Mesothelial cell of epicardium (in vitro differentiated cells): ENCODE measurements at regions not wholly inside any gene's neighbourhood (a gene's known extent, or its start where the extent isn't known, plus 50 kb on each side); places are given as distances from the start of the nearest gene placed in this dataset.
"Not testable (repeated sequence)": the region's sequence is repeated elsewhere in the genome, so short reads cannot be mapped to it uniquely, and the experiment has no call there.

Source experiments
- DNase-seq, 2 experiments: peaks; one replicate each; pipeline ENCODE4 v3.0.0; 2021; ENCODE audit warnings: low spot score in 2 of 2; ENCODE audit not compliant: unreplicated experiment in 2 of 2
- H3K27ac Mint-ChIP-seq: 2 replicates; pipeline ENCODE4 v1.8.0; 2021; ENCODE audit warnings: mixed read lengths
- H3K27me3 Mint-ChIP-seq: 2 replicates; pipeline ENCODE4 v1.8.0; 2021; ENCODE audit warnings: low read depth, mixed read lengths
- H3K36me3 Mint-ChIP-seq: 2 replicates; pipeline ENCODE4 v1.8.0; 2021; ENCODE audit warnings: mixed read lengths
- H3K4me1 Mint-ChIP-seq: 2 replicates; pipeline ENCODE4 v1.8.0; 2021; ENCODE audit warnings: mixed read lengths
- H3K4me3 Mint-ChIP-seq: 2 replicates; pipeline ENCODE4 v1.8.0; 2021; ENCODE audit warnings: mild to moderate bottlenecking, moderate library complexity, mixed read lengths
- H3K9me3 Mint-ChIP-seq: 2 replicates; pipeline ENCODE4 v1.8.0; 2021; ENCODE audit warnings: mixed read lengths
- CTCF ChIP-seq: fragments of 200-600 bp; sonication (generic); IDR thresholded peaks from one replicate; pipeline ENCODE4 v1.5.0; 2021; ENCODE audit warnings: antibody characterized with exemption; ENCODE audit not compliant: unreplicated experiment

GRCh38 chr9:138206108-138206507 is 328.5 kb downstream of the CACNA1B start:
- H3K9me3 Mint-ChIP-seq, H3K27ac Mint-ChIP-seq, DNase-seq, H3K27me3 Mint-ChIP-seq, H3K4me1 Mint-ChIP-seq, H3K4me3 Mint-ChIP-seq, H3K36me3 Mint-ChIP-seq: not testable (repeated sequence)

- H3K4me3 Mint-ChIP-seq, H3K9me3 Mint-ChIP-seq, H3K4me1 Mint-ChIP-seq, H3K27ac Mint-ChIP-seq, H3K36me3 Mint-ChIP-seq, DNase-seq: not testable (repeated sequence)
- peaks cover 11% of the 10 kb centered on the region for H3K27me3 Mint-ChIP-seq
Measured at GRCh38 chr9:138207300-138208179, 330.0 kb downstream of the CACNA1B start.

DNA sequence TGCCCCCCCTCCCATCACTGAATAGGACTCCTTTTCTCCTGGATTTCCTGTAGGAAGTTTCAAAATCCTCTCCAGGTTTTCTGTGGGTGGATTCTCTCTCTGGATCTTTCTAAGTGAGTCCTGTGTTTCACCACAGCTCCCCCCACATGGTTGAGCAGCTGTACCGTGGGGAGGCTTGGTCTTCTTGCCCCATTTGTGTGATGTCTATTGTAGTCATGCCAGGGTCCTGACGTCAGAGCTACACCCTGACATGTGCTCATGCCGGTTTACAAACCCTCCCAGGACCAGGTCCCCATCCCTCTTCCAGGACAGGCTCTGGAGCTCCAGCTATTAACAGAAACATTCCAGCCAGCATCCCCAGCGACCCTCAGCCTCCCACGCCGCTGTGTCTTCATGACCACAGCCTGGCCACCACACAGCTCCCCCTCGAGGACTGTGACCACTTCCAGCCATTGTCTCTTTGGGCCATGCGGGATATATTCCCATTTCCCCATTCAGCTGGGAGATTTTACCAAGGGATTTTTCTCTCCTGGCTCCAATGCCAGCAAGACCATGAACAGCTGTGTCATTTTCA is 331.6 kb downstream of the CACNA1B start:
- not testable (repeated sequence) for H3K27ac Mint-ChIP-seq, H3K4me1 Mint-ChIP-seq

GRCh38 chr9:138210388-138210986 is 332.9 kb downstream of the CACNA1B start:
- H3K9me3 Mint-ChIP-seq, H3K27ac Mint-ChIP-seq, DNase-seq, H3K4me1 Mint-ChIP-seq, H3K36me3 Mint-ChIP-seq, H3K4me3 Mint-ChIP-seq: not testable (repeated sequence)
- peaks cover 11% of the 10 kb centered on the region for H3K27me3 Mint-ChIP-seq

More for the DNA sequence above, 331.6 kb downstream of the CACNA1B start:
- not testable (repeated sequence) for H3K36me3 Mint-ChIP-seq, H3K9me3 Mint-ChIP-seq, H3K4me3 Mint-ChIP-seq, DNase-seq
- peaks cover 11% of the 10 kb centered on the region for H3K27me3 Mint-ChIP-seq

- DNase-seq, H3K4me3 Mint-ChIP-seq, H3K36me3 Mint-ChIP-seq, H3K27ac Mint-ChIP-seq, H3K4me1 Mint-ChIP-seq, H3K9me3 Mint-ChIP-seq: not testable (repeated sequence)
- peaks cover 13% of the 10 kb centered on the region for H3K27me3 Mint-ChIP-seq
Measured at GRCh38 chr9:138211070-138211469, 333.5 kb downstream of the CACNA1B start.

GRCh38 chr9:138211544-138212219 is 334.1 kb downstream of the CACNA1B start:
- H3K27ac Mint-ChIP-seq, H3K4me3 Mint-ChIP-seq, DNase-seq, H3K36me3 Mint-ChIP-seq, H3K4me1 Mint-ChIP-seq, H3K9me3 Mint-ChIP-seq: not testable (repeated sequence)
- peaks cover 13% of the 10 kb centered on the region for H3K27me3 Mint-ChIP-seq
- peak; percentile 22 for TF ChIP-seq CTCF

- DNase-seq, H3K9me3 Mint-ChIP-seq, H3K27ac Mint-ChIP-seq, H3K36me3 Mint-ChIP-seq, H3K4me1 Mint-ChIP-seq, H3K4me3 Mint-ChIP-seq: not testable (repeated sequence)
- peaks cover 13% of the 10 kb centered on the region for H3K27me3 Mint-ChIP-seq
Measured at GRCh38 chr9:138212811-138213210, 335.2 kb downstream of the CACNA1B start.

DNA sequence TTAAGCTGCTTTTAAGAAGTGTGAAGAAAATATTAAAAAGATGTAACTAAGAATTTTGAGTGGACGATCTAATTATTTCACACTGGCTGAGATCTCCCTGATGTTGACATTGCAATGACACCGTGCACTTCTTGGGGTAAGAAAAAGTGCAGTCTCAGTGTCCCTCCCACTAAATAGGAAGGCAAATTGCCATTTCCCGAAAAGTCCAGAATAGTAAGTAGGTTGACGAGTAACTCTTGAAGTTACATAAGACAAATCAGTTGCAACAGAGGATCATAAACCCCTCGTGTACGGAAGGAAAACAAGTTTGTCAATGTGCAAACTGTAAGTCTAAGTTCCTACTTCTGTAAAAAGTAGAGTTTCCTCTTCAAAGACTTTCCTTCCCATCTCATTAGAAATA is 336.2 kb downstream of the CACNA1B start:
- H3K4me1 Mint-ChIP-seq, H3K9me3 Mint-ChIP-seq, DNase-seq, H3K4me3 Mint-ChIP-seq, H3K27ac Mint-ChIP-seq, H3K36me3 Mint-ChIP-seq: not testable (repeated sequence)
- peaks cover 11% of the 10 kb centered on the region for H3K27me3 Mint-ChIP-seq

DNA sequence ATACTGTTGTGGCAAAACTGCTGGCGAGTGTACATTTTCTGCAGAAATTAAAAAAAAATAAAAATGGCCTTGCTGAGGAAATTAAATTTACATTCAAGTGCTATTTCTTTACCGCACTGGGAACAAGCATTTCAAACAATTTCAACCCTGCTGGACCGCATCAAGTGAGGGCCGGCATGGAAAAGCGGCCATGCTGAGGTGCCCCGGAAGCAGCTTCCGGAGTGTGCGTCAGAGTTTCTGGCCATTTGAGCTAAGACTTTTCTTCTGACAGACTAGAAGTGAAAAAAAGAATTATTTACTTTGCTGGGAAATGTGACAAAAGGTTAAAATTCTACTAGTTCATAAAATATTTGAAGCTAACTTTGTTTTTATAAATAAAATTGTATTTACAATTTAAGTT is 337.0 kb downstream of the CACNA1B start:
- not testable (repeated sequence) for H3K9me3 Mint-ChIP-seq, H3K27ac Mint-ChIP-seq, H3K4me1 Mint-ChIP-seq, H3K36me3 Mint-ChIP-seq, DNase-seq, H3K4me3 Mint-ChIP-seq, H3K27me3 Mint-ChIP-seq

- H3K36me3 Mint-ChIP-seq, H3K27me3 Mint-ChIP-seq, H3K4me1 Mint-ChIP-seq, H3K27ac Mint-ChIP-seq, DNase-seq, H3K9me3 Mint-ChIP-seq, H3K4me3 Mint-ChIP-seq: not testable (repeated sequence)
Measured at GRCh38 chr9:138215588-138215987, 338.0 kb downstream of the CACNA1B start.

DNA sequence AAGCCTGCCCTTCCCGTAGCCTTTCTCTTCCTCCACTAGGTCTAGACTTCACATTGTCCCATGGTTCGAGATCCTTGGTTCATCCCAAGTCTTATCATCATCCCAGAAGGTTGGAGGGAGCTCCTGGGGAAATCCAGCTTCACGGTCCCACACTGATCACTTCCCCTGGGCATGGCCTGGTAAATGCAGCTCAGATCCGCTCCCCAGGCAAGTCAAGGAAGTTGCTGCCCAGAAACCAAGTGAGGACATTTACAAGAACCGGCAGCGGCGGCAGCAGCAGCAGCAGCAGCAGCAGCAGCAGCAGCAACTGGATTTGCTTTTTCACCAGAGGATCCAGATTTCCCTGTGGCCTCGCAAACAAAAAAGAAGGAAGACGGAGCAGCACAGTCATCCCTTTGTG is 339.2 kb downstream of the CACNA1B start:
- DNase-seq, H3K27ac Mint-ChIP-seq, H3K4me1 Mint-ChIP-seq, H3K27me3 Mint-ChIP-seq, H3K4me3 Mint-ChIP-seq, H3K9me3 Mint-ChIP-seq, H3K36me3 Mint-ChIP-seq: not testable (repeated sequence)

DNA sequence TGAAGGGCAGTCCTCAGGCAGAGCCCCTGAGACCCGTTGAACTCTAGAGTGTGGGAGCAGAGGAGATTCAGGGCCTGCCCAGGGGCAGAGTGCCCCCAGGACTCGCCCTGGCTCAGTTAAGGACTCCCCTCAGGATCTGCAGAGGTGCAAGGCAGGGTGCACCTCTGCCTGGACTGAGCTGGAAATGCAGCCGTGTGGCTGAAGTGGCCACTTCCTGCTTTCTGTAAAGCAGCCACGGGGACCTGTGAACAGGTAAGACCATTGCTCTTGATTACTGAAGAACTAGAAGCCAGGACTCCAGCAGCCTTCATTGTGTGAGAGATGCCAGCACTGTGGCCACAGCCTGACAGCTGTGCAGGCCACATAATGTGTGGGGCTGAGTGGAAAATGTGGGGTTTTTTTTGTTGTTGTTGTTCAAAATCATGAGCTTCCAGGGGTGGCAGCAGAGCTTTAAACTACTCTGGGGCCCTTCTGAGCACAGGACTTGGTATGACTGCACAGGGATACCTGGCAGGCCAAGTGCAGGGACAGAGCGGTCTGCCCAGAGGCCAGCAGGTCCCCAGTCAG is 339.8 kb downstream of the CACNA1B start:
- not testable (repeated sequence) for H3K36me3 Mint-ChIP-seq, H3K27ac Mint-ChIP-seq, DNase-seq, H3K4me3 Mint-ChIP-seq, H3K27me3 Mint-ChIP-seq, H3K4me1 Mint-ChIP-seq, H3K9me3 Mint-ChIP-seq
